Dedifferentiated amniotic fluid mesenchymal stem cell (primary cell): ENCODE measurements at regions not wholly inside any gene's neighbourhood (a gene's known extent, or its start where the extent isn't known, plus 50 kb on each side); places are given as distances from the start of the nearest gene placed in this dataset.
"Not testable (repeated sequence)": the region's sequence is repeated elsewhere in the genome, so short reads cannot be mapped to it uniquely, and the experiment has no call there.

ENCODE experiments used
- DNase-seq: peaks from one replicate; pipeline ENCODE4 v3.0.0-alpha.2; 2016; ENCODE audit errors: extremely low spot score

GRCh38 chr12:124218650-124219049, 76.2 kb upstream of the RFLNA start:
- DNase-seq: not testable (repeated sequence)

- no peak for DNase-seq
These were observed 72.3 kb upstream of the RFLNA start for GRCh38 chr12:124222368-124223245.

- not testable (repeated sequence) for DNase-seq
These were observed 71.2 kb upstream of the RFLNA start for GRCh38 chr12:124223733-124224138.

- DNase-seq: no peak
These were observed 70.3 kb upstream of the RFLNA start for GRCh38 chr12:124224535-124225110.

DNA sequence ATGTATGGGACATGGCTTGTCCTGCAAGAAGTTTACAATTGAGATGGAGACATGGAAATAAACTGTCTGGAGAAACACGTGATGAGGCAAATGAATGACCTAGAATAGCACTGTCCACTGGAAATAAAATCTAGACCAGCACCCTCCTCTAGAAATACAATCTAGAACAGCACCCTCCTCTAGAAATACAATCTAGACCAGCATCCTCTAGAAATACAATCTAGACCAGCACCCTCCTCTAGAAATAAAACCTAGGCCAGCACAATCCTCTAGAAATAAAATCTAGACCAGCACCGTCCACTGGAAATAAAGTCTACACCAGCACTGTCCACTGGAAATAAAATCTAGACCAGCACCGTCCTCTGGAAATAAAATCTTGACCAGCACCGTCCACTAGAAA, 69.2 kb upstream of the RFLNA start:
- no peak for DNase-seq

GRCh38 chr12:124227951-124228711, 66.8 kb upstream of the RFLNA start:
- DNase-seq: no peak

DNA sequence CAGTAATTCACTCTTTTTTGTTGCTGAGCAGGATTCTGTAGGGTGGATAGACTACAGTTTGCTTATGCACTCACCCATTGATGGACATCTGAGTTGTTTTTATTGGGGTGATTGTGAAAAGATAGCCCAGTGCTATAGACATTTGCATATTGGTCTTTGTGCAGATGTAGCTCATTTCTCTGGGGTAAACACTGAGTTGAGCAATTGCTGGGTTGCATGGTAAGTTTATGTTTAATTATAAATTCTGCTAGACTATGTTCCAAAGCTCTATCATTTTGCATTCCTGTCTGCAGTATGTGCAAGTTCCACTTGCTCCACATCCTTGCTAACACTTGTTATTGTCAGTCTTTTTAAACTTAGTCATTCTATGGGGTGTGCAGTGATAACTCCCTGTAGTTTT, 65.4 kb upstream of the RFLNA start:
- no peak for DNase-seq

- DNase-seq: no peak
These were observed 64.7 kb upstream of the RFLNA start for GRCh38 chr12:124230117-124230757.

- no peak for DNase-seq
These were observed 64.1 kb upstream of the RFLNA start for GRCh38 chr12:124230789-124231188.

DNA sequence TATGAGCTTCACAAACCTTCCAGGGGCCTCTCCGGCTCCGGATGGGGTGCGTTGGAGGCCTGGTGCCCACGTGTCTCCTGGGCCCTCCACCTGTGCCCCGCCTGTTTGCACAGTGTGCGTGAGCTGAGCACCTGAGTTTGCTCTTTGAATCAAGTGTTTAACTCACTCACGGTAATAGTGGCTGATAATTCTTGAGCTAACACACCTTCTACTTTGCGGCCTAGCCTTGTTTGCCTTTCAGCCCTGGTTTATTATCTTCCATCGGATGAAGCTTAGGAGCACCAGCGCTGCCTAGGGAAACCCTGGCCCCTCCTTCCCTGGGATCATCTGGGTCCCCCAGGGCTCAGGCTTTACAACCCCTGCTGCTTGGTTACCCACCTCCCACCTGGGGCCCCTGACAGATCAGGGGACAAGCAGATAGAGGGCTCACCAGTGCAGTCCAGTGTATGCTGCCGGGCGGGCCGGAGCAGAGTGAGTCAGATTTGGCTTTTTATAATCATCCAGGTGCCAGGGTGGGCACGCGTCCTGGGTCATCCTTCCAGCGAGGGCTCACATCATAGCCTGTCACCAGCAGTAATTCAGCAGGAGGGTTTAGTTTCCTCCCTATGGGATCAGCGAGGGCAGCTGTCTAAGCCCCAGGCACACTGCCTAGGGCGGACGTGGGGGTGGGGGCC, 62.8 kb upstream of the RFLNA start:
- DNase-seq: no peak

DNA sequence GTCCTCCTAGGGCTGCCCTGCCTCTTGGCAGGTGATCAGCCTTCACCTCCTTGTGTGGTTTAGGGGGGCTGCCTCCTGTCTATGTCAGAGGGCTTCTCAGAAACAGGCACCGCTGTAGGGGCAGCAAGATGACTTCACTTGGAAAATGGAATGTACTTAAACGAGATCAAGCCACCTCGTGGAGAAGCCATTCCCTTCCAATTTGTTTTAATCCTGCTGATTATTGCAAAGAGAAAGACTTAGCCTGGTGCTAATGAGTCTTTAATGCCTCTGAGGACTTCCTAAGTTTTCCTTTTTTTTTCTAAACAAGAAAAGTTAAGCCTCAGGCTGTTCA, 62.3 kb upstream of the RFLNA start:
- no peak for DNase-seq

GRCh38 chr12:124233041-124233796, 61.7 kb upstream of the RFLNA start:
- DNase-seq: peak; percentile 35

DNA sequence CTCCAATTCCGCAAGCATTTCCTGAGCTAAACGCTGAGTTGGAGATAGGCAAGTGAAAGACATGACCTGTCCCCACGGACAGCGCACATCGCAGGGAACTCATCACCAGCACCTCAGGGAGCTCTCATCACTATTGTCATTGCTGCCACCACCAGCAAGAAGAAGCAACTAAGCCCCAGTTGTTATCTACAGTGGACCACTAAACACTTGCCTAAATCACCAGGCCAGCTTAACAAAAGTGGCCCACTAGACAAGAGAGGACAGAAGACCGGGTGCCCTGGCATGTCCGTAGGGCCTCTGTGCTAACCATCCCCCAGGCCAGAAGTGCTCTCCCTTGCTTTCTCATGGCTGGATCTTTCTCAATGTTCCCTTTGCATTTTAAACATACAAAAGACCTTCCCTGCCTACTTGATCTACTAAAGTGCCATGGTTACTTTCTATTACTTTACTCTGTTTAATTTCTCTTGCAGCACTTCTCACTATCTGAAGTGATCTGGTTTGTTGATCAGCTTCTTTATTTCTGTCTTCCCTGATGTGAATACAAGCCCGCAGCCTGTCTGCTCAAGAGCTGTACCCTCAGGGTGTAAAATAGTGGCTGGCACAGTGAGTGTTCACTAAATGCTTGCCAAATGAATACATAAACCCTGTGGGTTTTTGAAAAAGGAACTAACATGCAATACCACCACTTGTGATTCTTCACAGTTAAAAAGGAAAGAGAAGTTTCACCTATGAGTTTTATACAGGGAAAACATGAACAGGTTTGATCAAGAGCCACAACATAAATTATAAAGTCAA, 60.9 kb upstream of the RFLNA start:
- peak; percentile 39 for DNase-seq

- peak; percentile 18 for DNase-seq
These were observed 58.3 kb upstream of the RFLNA start for GRCh38 chr12:124236625-124237031.

DNA sequence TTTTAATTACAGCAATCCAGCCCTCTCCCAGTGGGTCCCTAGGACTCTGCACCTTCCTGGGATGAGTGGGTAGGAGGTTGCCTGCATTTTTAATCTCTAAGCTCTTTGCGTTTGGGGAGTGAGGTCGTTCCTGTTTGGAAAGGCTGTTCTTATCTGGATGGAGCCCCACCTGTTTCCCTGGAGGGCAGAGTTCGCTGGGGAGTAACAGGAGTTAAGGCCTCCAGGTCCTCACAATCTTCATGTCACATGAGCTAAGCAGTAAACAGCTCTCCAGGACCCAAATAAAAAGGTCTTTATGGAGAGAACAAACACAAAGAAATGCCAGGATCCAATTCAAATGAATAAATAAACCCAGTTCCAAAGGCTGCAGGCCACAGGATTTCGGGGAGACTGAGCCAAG, 56.0 kb upstream of the RFLNA start:
- DNase-seq: no peak

DNA sequence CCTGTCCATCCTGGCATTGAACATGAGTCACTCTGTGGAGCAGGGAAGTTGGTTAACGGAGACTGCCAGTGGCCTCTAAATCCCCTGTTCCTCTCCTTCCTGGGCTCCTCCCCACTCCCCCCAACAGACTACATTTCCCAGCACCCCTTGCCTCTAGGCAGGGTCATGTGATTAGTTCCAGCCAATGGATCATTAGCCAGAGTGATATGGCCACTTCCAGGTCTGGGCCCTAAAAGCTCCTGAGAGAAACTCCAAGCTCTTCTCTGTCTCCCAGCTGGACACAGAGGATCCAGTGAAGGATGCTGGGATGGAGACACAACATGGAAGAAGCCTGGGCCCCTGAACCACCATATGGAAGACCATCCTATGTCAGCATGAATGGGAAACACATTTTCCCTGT, 54.4 kb upstream of the RFLNA start:
- no peak for DNase-seq

GRCh38 chr12:124241776-124242528, 52.9 kb upstream of the RFLNA start:
- DNase-seq: no peak

GRCh38 chr12:124242529-124243065, 52.3 kb upstream of the RFLNA start:
- DNase-seq: no peak

GRCh38 chr12:124243936-124244335, 51.0 kb upstream of the RFLNA start:
- DNase-seq: no peak
